ENCODE measurements at regions not wholly inside any gene's neighbourhood (a gene's known extent, or its start where the extent isn't known, plus 50 kb on each side); places are given as distances from the start of the nearest gene placed in this dataset.

DNA sequence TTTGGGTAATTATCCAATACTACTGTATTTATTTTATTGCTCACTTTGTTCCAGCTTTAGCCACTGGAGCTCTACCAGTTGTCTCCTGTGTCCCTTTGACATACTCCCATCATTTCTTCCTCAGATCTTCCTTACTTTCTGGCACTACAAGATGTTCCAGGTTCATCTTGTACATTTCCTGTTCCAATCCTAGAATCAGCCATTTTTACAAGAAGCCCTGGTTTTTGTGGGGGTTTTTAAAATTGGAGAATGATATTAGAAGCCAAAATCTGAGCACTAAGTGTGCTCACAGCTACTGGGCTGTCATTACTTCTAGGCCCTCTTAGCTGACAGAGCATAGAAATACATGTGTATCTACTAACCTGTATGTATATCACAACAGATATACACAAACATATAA lies 164.3 kb downstream of the ZFP36L2 start:
- Histone ChIP-seq H3K4me3 (no peak overlapping the region), H3F3A (ENCODE audit: insufficient read depth) (peaks cover 8% of the 10 kb centered on the region; the same call in 1 of the 2 replicates), H3K4me2 (ENCODE audit: unreplicated experiment) (no peak overlapping the region), H3K27me3 (replicated peaks; ENCODE audit: insufficient read depth) (no peaks in the 10 kb centered on the region), H3K9ac (no peak overlapping the region), H2AFZ (no peak overlapping the region), H3K79me2 (ENCODE audit: insufficient read depth) (no peaks in the 10 kb centered on the region), H4K20me1 (ENCODE audit: insufficient read depth) (no peaks in the 10 kb centered on the region), H3K4me1 (ENCODE audit: insufficient read depth) (peaks cover 9% of the 10 kb centered on the region), H3K27ac (no peak overlapping the region), H3K9me2 (ENCODE audit: insufficient read depth) (no peaks in the 10 kb centered on the region), H3K9me3 (ENCODE audit: low read depth) (no peaks in the 10 kb centered on the region), H3K36me3 (ENCODE audit: low read depth) (no peaks in the 10 kb centered on the region)
- in situ Hi-C loops (cut with MboI), result no loop called here
- TF ChIP-seq EZH2 (IDR thresholded peaks at IDR 0.05; ENCODE audit: insufficient read depth, poor library complexity, severe bottlenecking) (no peak), EZH2phosphoT487 (IDR thresholded peaks at IDR 0.05; ENCODE audit: insufficient read depth, low read depth) (no peak)
- no peak for DNase-seq

DNA sequence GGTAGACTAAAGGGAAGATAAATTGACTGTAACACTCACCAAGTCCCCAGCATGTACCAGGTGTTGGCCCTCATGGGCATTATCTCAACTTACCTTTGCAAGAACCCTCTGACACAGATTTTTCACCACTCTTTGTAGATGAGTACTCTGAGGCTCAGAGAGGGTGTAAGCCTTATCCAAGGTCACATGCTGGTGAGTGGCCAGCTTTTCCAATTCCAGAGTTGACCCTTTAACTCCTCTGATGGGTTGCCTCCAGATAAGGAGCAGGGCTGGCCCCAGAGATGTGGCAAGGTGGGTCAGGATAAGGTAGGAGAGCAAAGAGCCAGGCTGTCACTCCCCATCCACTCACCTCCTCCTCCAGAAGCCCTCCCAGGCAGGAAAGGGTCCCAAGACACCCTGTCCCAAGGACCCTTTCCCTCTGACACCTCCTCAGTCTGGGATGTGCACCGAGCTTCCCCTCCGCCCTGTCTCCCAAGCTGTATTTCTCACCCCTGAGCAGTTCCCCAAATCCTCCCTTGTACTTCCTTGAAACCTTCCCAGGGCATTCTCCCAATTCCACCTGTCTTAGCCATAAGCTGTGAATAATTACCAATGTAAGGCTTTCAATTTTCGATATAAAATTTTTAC lies 165.9 kb downstream of the ZFP36L2 start:
- in situ Hi-C loops (cut with MboI), result no loop called here
- Histone ChIP-seq H3K4me2 (ENCODE audit: unreplicated experiment) (no peak overlapping the region), H3K27ac (no peak overlapping the region), H3K36me3 (ENCODE audit: low read depth) (no peaks in the 10 kb centered on the region), H3K27me3 (replicated peaks; ENCODE audit: insufficient read depth) (no peaks in the 10 kb centered on the region), H3K9me3 (ENCODE audit: low read depth) (no peaks in the 10 kb centered on the region), H3K4me3 (no peak overlapping the region), H3K9ac (no peak overlapping the region), H2AFZ (no peak overlapping the region), H3K9me2 (ENCODE audit: insufficient read depth) (no peaks in the 10 kb centered on the region), H3K4me1 (ENCODE audit: insufficient read depth) (peaks cover 9% of the 10 kb centered on the region), H3K79me2 (ENCODE audit: insufficient read depth) (no peaks in the 10 kb centered on the region), H3F3A (ENCODE audit: insufficient read depth) (peaks cover 8% of the 10 kb centered on the region; the same call in 1 of the 2 replicates), H4K20me1 (ENCODE audit: insufficient read depth) (no peaks in the 10 kb centered on the region)
- DNase-seq, result no peak
- WGBS, 2 experiments (ENCODE audit: low coverage in 1 of 2, low lambda C conversion rate in 2 of 2, missing lambda C conversion rate in 2 of 2), result 86 to 88% methylated on average over 3 of the region's 3 CpGs
- TF ChIP-seq EZH2 (IDR thresholded peaks at IDR 0.05; ENCODE audit: insufficient read depth, poor library complexity, severe bottlenecking) (no peak), EZH2phosphoT487 (IDR thresholded peaks at IDR 0.05; ENCODE audit: insufficient read depth, low read depth) (no peak)

DNA sequence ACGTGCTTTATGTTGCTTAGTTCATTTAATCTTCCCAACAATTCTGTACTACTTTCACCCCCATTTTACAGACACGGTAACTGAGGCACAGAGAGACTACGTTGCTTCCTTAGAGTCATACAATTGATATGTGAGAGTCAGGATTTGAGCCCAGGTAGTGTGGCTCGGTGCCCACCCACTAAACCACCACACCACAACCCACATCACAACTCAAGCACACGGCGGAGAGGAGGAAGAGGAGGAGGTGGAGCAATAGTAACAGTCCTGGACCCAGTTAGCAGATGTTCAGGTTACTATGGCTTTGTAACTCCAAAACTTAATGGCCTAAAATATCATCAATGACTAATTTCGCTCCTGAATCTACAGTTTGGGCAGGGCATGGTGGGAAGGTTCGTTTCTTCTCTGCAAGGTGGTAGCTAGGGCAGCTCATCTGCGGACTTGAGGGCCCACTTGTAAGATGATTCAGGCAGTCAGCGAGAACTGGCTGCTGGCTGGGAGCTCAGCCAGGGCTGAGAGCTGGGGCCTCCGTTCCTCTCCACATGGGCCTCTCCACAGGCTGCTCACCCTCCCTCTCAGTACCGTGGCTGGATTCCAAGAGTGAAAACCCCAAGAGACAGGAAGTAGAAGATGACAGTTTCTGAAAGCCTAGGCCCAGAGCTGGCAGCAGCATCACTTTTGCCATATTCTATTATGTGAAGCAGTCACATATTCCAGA lies 167.1 kb downstream of the ZFP36L2 start:
- Histone ChIP-seq H3K4me1 (ENCODE audit: insufficient read depth) (peaks cover 9% of the 10 kb centered on the region), H3K79me2 (ENCODE audit: insufficient read depth) (no peaks in the 10 kb centered on the region), H3K9me2 (ENCODE audit: insufficient read depth) (no peaks in the 10 kb centered on the region), H2AFZ (0 out of 2 replicates have a peak overlapping the region, but pooled peaks have one; percentile 1), H3F3A (ENCODE audit: insufficient read depth) (peaks cover 8% of the 10 kb centered on the region; the same call in 1 of the 2 replicates), H3K36me3 (ENCODE audit: low read depth) (no peaks in the 10 kb centered on the region), H3K27ac (peak overlapping the region; percentile 29), H3K9ac (no peak overlapping the region), H3K9me3 (ENCODE audit: low read depth) (no peaks in the 10 kb centered on the region), H3K4me3 (no peak overlapping the region), H3K4me2 (ENCODE audit: unreplicated experiment) (no peak overlapping the region), H4K20me1 (ENCODE audit: insufficient read depth) (no peaks in the 10 kb centered on the region), H3K27me3 (replicated peaks; ENCODE audit: insufficient read depth) (no peaks in the 10 kb centered on the region)
- in situ Hi-C loops (cut with MboI), result no loop called here
- TF ChIP-seq EZH2 (IDR thresholded peaks at IDR 0.05; ENCODE audit: insufficient read depth, poor library complexity, severe bottlenecking) (no peak), EZH2phosphoT487 (IDR thresholded peaks at IDR 0.05; ENCODE audit: insufficient read depth, low read depth) (no peak)
- DNase-seq, result peak; percentile 94
- WGBS, 2 experiments (ENCODE audit: low coverage in 1 of 2, low lambda C conversion rate in 2 of 2, missing lambda C conversion rate in 2 of 2), result 51 to 52% methylated on average over 12 of the region's 12 CpGs

DNA sequence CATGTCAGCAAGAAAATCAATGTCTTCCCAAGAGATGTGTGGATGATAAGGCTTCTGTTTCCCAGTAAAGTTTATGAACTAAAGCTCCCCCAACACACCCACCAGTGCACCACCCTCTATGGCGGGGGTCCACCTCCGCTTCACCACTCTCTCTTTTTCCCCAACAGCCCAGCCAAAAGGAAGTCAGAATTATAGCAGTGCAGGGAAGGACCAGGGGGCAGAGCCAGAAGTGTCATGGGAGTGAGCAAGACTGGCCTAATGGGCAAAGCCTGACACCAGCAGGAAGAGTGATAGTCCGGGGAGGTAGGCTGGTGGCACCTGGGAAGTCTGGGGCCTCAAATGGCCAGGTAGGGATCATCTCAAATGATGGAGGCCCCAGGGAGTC lies 167.7 kb downstream of the ZFP36L2 start:
- DNase-seq, result no peak
- Histone ChIP-seq H3F3A (ENCODE audit: insufficient read depth) (peaks cover 8% of the 10 kb centered on the region; the same call in 1 of the 2 replicates), H2AFZ (no peak overlapping the region), H3K4me2 (ENCODE audit: unreplicated experiment) (no peak overlapping the region), H3K9ac (no peak overlapping the region), H3K9me2 (ENCODE audit: insufficient read depth) (no peaks in the 10 kb centered on the region), H3K27me3 (replicated peaks; ENCODE audit: insufficient read depth) (no peaks in the 10 kb centered on the region), H3K36me3 (ENCODE audit: low read depth) (no peaks in the 10 kb centered on the region), H3K27ac (no peak overlapping the region), H4K20me1 (ENCODE audit: insufficient read depth) (no peaks in the 10 kb centered on the region), H3K9me3 (ENCODE audit: low read depth) (no peaks in the 10 kb centered on the region), H3K4me1 (ENCODE audit: insufficient read depth) (peaks cover 9% of the 10 kb centered on the region), H3K4me3 (no peak overlapping the region), H3K79me2 (ENCODE audit: insufficient read depth) (no peaks in the 10 kb centered on the region)
- WGBS, 2 experiments (ENCODE audit: low coverage in 1 of 2, low lambda C conversion rate in 2 of 2, missing lambda C conversion rate in 2 of 2), result 78 to 84% methylated on average over 3 of the region's 3 CpGs
- TF ChIP-seq EZH2 (IDR thresholded peaks at IDR 0.05; ENCODE audit: insufficient read depth, poor library complexity, severe bottlenecking) (no peak), EZH2phosphoT487 (IDR thresholded peaks at IDR 0.05; ENCODE audit: insufficient read depth, low read depth) (no peak)
- in situ Hi-C loops (cut with MboI), result no loop called here
